HFFc6 (cell line): ENCODE measurements at regions not wholly inside any gene's neighbourhood (a gene's known extent, or its start where the extent isn't known, plus 50 kb on each side); places are given as distances from the start of the nearest gene placed in this dataset.

Experiments used
- DNase-seq: peaks from one replicate; pipeline ENCODE4 v3.0.0-alpha.2; 2018
- H3K27ac Mint-ChIP-seq: 2 replicates; pipeline ENCODE4 v1.8.0; 2020; ENCODE audit warnings: mild to moderate bottlenecking, mixed read lengths
- H3K27me3 Mint-ChIP-seq: 2 replicates; pipeline ENCODE4 v1.8.0; 2021; ENCODE audit warnings: mild to moderate bottlenecking, moderate library complexity, mixed read lengths; ENCODE audit not compliant: insufficient read depth
- H3K36me3 Mint-ChIP-seq: 2 replicates; pipeline ENCODE4 v1.8.0; 2021; ENCODE audit warnings: low read depth, mixed read lengths
- H3K4me1 Mint-ChIP-seq: 2 replicates; pipeline ENCODE4 v1.8.0; 2020; ENCODE audit warnings: low read depth, mixed read lengths
- H3K4me3 Mint-ChIP-seq: 2 replicates; pipeline ENCODE4 v1.8.0; 2020; ENCODE audit warnings: mild to moderate bottlenecking, moderate library complexity, mixed read lengths
- H3K9me3 Mint-ChIP-seq: 2 replicates; pipeline ENCODE4 v1.8.0; 2020; ENCODE audit warnings: mild to moderate bottlenecking, mixed read lengths
- CTCF ChIP-seq: fragments of 200-600 bp; sonication (generic); IDR thresholded peaks from 2 replicates; pipeline ENCODE4 v1.5.0; 2021; ENCODE audit warnings: antibody characterized with exemption, mild to moderate bottlenecking

GRCh38 chr7:69436946-69437345, 161.3 kb upstream of the AUTS2 start:
- no peak for DNase-seq
- no peaks in the 10 kb centered on the region; the same call in 1 of the 2 replicates for H3K36me3 Mint-ChIP-seq
- no peak for TF ChIP-seq CTCF

GRCh38 chr7:69438584-69439412, 159.5 kb upstream of the AUTS2 start:
- Mint-ChIP-seq H3K36me3 (no peaks in the 10 kb centered on the region), H3K9me3 (peaks cover 50% of the 10 kb centered on the region), H3K4me1 (no peaks in the 10 kb centered on the region), H3K27me3 (no peaks in the 10 kb centered on the region), H3K27ac (no peak overlapping the region), H3K4me3 (no peak overlapping the region)
- DNase-seq, result no peak
- no peak for TF ChIP-seq CTCF

More at GRCh38 chr7:69436946-69437345, 161.3 kb upstream of the AUTS2 start:
- Mint-ChIP-seq H3K27me3 (no peaks in the 10 kb centered on the region), H3K9me3 (peaks cover 55% of the 10 kb centered on the region), H3K4me3 (no peak overlapping the region), H3K27ac (no peak overlapping the region), H3K4me1 (no peaks in the 10 kb centered on the region)

GRCh38 chr7:69439636-69440325, 158.5 kb upstream of the AUTS2 start:
- H3K4me1 Mint-ChIP-seq, result no peaks in the 10 kb centered on the region
- no peak overlapping the region for H3K27ac Mint-ChIP-seq
- H3K9me3 Mint-ChIP-seq, result peaks cover 50% of the 10 kb centered on the region
- TF ChIP-seq CTCF, result no peak
- H3K27me3 Mint-ChIP-seq, result no peaks in the 10 kb centered on the region
- H3K4me3 Mint-ChIP-seq, result no peak overlapping the region
- H3K36me3 Mint-ChIP-seq, result no peaks in the 10 kb centered on the region
- DNase-seq, result no peak

- Mint-ChIP-seq H3K4me1 (no peaks in the 10 kb centered on the region), H3K36me3 (0 out of 2 replicates have a peak, but pooled peaks cover 7% of the 10 kb centered on the region), H3K4me3 (no peak overlapping the region), H3K27me3 (no peaks in the 10 kb centered on the region), H3K27ac (no peak overlapping the region), H3K9me3 (peaks cover 55% of the 10 kb centered on the region)
- DNase-seq, result no peak
- TF ChIP-seq CTCF, result no peak
Measured at GRCh38 chr7:69440976-69441375, 157.3 kb upstream of the AUTS2 start.

- H3K36me3 Mint-ChIP-seq, result 0 out of 2 replicates have a peak, but pooled peaks cover 7% of the 10 kb centered on the region
- no peak overlapping the region for H3K27ac Mint-ChIP-seq
- no peak for TF ChIP-seq CTCF
- peaks cover 63% of the 10 kb centered on the region for H3K9me3 Mint-ChIP-seq
- no peaks in the 10 kb centered on the region for H3K27me3 Mint-ChIP-seq
- no peak overlapping the region for H3K4me3 Mint-ChIP-seq
- DNase-seq, result no peak
- H3K4me1 Mint-ChIP-seq, result no peaks in the 10 kb centered on the region
Measured at GRCh38 chr7:69443136-69443535, 155.1 kb upstream of the AUTS2 start.
